GM19239 (cell line): ENCODE measurements at regions not wholly inside any gene's neighbourhood (a gene's known extent, or its start where the extent isn't known, plus 50 kb on each side); places are given as distances from the start of the nearest gene placed in this dataset.

ENCODE experiments used
- DNase-seq: peaks from one replicate; pipeline ENCODE4 v3.0.0; 2011; ENCODE audit warnings: low spot score; ENCODE audit not compliant: insufficient read length
- FAIRE-seq: peaks from 2 replicates; lab custom pipeline; 2011; peaks lifted over from hg19 to GRCh38; lab: Jason Lieb, UNC

DNA sequence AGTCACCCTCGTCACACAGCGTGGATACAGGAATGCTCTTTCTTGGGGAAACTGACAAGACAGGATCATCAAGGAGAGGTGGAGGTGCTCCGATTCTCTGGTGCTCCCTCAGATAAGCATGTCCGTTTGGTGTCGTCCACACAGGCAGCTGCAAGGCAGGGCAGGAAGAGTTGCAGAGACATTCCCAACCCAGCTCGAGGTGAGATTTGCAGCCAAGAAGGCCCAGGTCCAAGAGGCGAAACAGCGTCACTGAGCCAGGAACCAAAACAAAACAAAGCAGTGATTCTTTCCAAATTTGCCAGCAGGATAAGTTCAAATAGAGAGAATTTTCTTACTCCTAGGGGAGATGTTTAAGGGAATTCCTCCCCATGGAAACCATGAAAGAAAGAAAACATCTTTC lies 386.5 kb upstream of the PFKP start:
- FAIRE-seq: no peak
- no peak for DNase-seq

DNA sequence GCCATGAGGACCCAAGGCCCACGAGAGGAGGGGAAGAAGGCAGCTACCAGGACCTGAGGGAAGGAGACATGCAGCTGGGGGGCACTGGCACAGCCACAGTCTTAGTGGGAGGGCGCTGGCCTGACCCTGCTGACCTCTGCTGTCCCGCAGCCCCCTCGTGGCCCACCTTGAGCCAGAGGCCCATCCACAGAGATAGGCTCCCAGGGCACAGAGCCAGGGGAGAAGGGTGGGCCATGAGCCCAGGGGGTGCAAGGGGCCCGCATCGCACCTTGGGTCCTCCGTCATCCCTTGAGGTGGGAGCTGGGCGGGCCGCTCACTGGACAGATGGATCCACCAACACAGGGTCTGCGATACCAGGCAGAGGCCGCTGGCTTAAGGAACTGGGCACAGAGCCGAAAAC lies 387.7 kb upstream of the PFKP start:
- no peak for DNase-seq
- FAIRE-seq: no peak

DNA sequence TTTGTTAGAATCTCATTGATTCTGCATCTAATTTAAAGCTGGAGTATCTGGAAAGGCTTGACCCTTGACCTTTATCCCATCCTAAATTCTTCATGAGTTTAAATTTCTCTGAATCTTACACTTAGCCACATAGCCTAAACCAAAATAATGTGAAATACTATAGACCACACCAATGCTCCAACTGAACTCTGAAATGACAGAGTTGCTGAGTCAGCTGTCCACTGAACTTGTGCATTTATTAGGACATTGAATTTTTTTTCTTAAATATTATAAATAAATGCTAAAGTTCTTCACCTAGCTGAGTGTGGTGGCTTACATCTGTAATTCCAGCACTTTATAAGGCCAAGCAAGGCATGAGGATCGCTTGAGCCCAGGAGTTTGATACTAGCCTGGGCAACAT lies 390.9 kb upstream of the PFKP start:
- DNase-seq: no peak
- no peak for FAIRE-seq

DNA sequence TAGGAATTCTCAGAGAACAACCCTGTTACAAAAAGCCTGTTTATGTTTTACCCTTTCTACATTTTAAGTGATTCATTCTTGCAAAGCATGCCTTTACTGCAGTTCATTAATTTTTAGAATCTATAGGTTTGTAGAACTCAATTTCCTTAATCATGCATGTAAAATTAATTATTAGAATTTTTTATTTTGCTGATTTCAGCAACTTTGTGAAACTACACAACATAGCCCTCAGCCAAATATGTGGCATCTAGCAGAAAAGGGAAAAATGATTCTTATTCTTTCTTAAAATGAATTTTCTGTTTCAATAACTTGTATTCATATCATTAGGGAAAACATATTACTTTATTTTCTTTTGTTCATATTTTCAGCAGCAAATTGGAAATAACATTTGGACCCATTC lies 392.9 kb upstream of the PFKP start:
- DNase-seq (no peak), FAIRE-seq (no peak)

DNA sequence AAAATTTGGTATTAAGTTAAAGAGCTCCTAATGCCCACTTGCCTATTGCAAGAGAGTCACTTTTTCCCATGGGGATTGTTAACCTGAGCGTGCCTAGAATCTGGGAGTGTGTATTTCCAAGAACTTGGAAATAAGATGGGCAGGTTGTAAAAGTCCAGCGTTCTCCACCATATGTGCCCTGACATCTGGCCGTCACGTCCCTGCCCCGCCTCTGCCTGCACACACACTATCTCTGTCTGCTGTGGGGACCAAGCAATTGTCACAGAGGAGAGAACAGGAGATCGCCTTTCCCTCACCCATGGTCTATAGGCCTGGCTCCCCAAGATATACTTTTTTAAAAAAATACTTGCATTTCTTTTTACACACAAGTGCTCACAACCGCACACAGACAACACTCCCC lies 396.5 kb upstream of the PFKP start:
- DNase-seq: no peak
- FAIRE-seq: no peak

DNA sequence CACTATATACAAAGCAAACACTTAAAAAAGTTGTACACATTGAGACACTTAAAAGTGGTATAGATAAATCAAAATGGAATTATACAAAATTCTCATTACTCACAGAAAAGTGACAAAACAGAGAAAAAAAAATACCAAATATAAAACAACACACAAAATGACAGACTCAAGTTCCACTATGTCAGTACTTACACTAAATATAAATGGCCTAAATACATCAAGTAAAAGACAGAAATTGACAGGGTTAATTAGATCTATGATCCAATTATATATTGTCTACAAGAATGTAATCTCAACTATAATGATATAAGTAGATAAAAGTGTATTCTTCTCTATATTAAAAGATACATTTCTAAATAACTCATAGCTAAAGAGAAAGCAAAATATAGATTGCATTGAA lies 401.6 kb upstream of the PFKP start:
- FAIRE-seq (no peak), DNase-seq (no peak)

DNA sequence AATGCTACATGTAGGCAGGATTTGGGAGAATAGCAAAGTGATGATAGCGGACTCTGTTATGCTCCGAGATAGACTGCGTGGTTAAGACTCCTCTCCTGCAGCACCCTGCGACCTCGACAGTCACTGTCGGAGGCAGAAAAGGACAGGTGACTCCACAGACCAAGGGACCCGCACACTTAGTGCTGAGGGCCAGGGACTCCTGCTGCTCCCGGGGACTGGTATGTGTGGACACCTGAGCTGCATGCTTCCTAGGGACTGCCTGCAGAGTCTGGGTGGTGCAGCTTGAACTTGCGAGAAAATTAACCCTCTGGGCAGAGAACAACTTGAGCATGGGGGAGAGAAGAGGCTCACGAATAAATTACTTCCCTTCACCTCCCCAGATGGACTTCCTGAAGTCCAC lies 407.1 kb upstream of the PFKP start:
- no peak for DNase-seq
- FAIRE-seq: no peak

DNA sequence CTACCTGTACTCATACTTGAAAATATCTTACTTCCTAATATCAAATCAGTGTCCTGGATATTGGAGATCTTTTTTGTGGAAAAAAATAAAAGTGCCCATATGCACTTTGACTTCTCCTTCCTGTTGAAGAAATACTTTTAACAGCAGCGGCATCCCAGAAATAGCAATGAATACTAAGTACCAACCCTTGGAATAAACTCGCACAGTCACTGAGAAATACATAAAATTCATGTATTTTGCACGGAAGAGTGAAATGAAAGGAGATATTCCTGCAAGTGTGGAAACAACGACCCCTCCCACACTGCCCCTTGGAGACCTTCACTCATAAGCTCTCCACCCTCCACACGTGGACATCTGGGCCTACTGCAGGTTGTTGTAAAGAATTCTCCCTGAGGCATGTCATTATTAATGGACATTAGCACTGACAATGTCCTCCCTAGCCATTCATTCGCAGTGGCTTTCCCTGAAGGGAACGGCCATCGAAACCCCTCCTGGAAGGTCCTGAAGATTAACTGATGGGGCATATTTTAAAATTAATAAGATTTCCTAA lies 407.6 kb upstream of the PFKP start:
- FAIRE-seq: no peak
- no peak for DNase-seq

DNA sequence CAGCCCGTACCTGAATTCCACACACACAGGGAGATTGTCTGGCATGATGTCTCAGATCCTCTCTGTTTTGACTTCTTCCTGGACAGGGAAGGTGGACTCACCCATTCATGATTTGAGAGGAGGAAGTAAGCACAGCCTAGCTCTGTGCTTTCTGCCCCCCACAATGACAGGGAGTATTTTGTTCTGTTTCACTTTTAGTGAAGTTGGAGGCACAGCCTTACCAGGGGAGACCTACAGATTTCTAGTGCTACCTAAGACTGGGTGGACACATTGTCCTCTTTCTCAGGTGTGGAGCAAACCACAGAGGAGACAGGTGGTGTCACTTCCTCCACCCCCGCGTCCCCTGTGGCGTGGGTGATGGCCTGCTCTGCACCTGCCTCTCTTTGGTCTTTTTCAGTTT lies 408.6 kb upstream of the PFKP start:
- DNase-seq (no peak), FAIRE-seq (peak; percentile 51)

DNA sequence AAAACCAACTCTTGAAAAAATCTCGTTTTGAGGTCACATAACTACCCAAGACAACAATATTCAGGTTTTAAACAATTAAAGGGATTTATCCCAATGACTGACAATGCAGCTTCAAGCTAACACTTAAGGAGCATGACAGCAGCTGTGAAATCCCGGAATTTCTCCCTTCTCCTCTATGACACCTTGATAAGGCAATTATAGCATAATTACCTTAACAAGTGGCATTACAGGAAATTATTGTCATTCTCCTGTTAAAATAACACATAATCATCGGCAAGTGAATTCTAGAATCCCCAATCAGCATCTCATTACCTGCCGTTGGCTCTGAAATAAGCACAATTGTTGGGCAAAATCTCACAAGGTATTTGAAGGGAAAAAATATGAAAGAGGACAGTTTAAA lies 417.0 kb upstream of the PFKP start:
- no peak for DNase-seq
- no peak for FAIRE-seq

DNA sequence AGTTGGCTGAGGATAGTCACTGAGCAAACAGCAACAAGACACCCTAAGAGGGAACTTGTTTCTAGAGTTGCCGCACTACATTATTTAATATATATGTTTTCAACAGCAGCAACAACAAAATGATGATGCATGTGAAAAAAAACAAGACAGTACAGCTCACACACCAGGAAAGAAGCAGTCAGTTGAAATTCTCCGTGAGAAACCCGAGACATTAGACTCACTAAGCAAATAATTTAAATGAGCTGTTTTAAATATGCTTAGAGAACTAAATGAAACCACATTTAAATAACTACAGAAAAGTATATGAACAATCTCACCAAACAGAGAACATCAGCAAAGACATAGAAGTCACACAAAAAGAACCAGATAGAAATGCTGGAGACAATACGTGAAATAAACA lies 426.3 kb upstream of the PFKP start:
- no peak for DNase-seq
- no peak for FAIRE-seq

DNA sequence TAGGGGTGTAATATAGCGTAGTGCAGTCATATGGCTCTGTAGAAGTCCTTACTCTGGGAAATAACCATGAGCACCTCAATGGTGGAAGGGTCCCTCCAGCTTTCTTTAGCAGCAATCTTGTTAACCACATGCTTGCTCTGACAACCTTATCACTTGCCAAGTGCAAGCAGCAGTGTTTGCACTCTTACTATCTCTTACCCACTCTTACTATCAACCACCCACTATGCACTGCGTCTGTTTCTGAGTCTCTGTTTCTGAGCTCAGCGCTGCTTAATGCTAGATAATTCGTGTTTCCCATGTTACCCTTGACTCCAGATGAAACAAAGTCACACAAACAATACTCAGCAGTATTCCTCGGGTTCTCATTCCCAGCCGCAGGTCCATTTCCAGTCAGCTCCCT lies 433.7 kb upstream of the PFKP start:
- DNase-seq (no peak), FAIRE-seq (no peak)

DNA sequence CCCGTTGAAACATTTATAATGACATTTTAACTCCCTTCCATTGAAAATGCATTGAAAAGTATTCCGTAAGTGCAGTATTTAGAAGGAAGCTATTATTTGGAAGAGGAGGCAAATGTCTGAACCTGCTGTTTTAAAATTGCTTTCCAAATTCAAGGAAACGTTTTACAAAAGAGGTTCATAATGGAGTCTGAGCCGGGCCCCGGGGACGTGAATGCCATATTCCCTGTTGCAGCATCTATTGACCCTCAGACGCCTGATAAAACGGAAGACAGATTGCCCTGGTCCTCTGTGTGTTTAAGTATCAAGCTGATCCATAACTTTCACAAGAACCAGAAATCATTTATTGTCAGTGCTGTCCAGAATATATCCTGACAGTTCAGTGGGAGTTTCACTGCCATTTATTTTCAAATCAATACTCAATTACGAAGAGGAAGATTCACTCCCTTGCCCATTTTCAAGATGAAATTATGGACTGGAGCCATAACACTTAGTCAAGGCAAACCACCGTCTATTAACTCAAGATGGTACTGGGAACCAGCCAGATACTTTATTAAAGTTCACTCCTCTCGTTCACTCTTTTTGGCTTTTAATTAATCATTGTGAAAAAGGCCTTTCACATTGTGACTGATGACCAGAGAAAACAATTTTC lies 435.7 kb upstream of the PFKP start:
- FAIRE-seq (no peak), DNase-seq (no peak)

DNA sequence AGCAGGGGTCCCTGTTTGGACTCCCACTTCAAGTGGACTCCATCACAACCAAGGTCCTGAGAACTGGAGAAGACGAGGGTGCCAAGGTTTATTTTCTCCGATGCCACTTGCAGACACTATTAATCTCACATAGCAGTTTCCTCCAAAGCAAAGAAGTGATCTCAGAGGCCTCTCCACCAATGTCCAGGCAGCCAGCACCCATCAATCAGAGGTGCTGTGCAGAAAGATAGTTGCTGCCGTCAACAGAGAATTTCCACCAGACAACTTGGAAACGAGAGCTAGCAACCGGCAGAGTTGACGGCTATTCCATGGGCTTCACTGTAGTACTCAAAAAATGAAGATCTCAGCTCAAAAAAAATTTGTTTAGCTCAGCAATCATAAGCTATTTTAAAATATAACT lies 438.6 kb upstream of the PFKP start:
- FAIRE-seq: no peak
- no peak for DNase-seq

DNA sequence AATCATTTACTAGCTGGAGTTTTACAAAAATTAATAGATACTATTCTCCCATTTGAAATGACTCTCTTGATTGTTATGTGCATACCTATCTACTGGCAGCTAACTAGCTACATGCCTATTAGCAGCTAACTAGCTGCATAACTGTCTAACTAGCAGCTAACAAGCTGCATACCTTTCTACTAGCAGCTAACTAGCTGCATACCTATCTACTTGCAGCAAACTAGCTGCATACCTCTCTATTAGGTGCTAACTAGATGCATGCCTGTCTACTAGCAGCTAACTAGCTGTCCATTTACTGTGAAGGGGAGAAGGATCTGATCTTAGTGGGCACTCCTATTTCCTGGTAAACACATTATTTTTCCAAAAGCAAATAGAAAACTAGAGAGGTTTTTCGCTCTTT lies 439.4 kb upstream of the PFKP start:
- DNase-seq: no peak
- FAIRE-seq: no peak

DNA sequence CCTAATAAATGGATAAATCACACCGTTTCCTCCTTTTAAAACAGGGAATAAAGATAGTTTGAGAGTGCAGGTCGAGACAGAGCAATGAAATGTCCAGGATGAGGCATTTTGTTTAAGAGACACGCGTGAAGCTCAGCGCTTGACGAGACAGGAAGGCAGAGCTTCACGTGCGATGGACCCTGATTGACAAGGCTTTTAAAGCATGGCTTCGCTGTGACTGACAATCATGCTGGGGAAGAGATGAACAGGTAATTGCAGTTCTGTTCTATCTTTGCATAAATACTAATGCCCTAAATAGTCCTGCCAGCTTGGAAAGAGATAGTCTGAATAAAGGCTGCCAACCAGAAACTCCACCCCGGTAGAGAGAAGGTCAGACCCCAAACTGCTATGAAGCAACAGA lies 442.3 kb upstream of the PFKP start:
- FAIRE-seq (no peak), DNase-seq (no peak)

DNA sequence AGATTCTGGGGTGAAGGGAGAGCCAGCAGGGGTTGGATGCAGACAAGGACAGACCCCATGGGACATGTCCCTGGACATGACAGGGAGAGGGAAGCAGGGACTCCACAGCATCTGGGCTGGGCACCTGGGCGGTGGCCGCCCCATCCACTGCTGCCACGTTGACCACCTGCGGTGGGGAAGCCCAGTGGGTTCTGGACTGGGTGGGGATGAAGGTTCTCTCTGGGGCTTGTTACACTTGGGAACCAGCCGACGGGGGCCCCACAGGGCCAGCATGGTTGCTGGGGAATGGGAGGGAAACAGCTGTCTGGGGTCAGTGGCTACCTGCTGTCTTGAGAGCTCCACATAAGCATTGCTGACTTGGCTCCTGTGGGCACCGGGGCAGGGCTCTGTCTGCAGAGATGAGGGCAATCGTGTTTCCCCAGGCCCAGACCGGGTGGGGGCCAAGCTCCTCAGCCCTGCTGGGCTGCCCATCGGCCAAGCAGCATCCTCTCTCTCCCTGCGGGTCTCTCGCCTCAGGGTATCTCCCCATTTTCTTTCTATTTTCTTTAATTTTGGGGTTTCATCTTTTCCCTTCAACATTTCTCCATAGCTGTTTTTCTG lies 443.6 kb upstream of the PFKP start:
- FAIRE-seq (no peak), DNase-seq (no peak)

DNA sequence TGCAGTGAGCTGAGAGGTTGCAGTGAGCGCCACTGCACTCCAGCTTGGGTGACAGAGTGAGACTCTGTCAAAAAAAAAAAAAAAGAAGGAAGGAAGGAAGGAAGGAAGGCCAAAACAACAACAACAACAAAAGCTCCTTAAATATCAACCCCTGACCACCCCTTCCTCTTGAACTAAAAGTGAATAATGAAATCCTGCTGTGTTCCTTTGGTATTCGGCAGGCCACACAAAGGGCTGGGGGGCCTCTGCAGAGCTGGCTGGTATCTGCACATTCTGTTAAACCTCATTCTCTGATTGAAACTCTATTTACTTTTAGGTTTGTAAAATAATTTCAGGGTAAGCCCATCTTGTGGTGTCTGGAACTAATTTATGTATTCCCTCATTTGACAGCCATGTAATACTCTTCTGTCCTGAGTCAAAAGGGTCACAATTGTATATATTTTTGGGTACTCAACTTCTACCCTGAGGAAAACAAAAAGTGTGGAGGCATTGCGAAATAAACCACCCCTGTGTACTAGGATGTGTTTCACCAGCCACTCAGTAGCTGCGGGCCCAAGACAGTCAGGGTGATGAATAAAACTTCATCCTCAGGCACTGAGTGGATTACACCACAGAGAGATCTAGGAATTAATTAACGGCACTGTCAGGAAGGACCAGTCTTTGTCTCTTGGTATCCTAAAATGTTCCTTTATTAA lies 446.4 kb upstream of the PFKP start:
- DNase-seq (no peak), FAIRE-seq (no peak)

DNA sequence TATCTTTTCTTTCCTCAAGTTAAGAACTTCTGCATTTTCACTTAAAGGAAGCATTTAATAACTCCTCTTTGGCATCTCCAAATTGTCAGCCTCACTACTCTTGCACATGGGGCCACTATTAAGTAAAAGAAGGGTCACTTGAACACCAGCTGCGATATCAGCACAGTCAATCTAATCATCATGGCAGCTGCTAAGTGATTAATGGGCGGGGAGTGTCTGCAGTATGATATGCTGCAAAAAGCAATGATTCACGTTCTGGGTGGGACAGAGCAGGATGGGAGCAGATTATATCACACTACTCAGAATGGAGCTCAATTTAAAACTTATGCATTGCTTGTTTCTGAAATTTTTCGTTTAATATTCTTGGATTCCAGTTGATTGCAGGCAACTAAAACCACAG lies 447.4 kb upstream of the PFKP start:
- FAIRE-seq (no peak), DNase-seq (no peak)

DNA sequence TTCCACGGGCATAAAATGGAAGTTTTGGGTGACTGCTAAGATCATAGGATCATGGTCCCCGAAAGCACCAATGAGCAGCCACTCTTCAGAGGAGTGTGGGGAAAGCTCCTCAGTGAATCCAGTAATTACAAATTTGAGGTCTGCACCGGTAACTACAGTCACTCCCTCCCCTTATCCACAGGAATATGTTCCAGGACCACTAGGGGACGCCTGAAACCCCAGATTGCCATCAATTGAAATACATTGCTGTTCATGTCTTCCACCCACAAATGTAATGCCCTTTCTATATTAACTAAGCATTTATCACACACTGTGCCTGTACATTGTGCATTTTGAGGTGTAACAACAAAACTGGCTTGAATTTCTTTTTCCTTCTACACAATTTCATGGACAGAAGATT lies 447.9 kb upstream of the PFKP start:
- no peak for DNase-seq
- FAIRE-seq: no peak

DNA sequence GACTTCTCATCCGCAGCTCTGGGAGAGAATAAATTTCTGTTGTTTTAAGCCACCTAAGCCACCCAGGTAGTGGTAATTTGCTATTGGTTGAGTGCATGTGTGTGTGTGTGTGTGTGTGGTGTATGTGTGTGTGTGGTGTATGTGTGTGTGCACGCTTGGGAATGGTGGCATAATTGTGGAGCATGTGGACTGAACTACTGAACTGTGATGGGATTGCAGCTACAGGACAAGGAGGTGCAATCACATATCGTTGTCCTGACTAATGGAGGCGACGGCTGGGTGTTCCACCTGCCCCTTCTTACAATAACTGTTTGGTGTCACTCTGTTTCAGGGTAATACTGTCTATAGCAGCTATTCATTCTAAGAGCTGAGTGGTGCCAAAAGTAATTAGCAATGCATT lies 448.7 kb upstream of the PFKP start:
- FAIRE-seq (no peak), DNase-seq (no peak)

DNA sequence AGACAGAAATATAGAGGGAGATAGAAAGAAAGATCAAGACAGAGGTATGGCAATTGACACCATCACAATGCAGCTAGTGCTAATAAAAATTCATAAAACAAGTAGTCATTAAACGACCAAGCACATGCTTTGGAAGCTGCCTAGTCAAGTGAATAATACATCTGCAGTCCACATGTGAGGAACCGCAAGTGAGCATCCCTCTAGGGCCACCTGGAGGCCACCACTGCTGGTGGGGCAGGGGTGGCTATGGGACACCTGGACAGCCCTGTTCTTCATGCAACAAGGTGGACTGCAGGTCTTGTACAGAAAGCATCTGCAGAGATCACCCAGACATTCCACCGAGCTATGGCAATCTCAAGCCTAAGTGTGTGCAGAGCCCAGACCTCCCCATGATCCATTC lies 451.1 kb upstream of the PFKP start:
- FAIRE-seq (no peak), DNase-seq (no peak)
